Breast epithelium (tissue), 3 donors: ENCODE measurements at regions not wholly inside any gene's neighbourhood (a gene's known extent, or its start where the extent isn't known, plus 50 kb on each side); places are given as distances from the start of the nearest gene placed in this dataset.

Source experiments
- CTCF ChIP-seq, 3 donors: fragments of 450-650 bp; IDR thresholded peaks; one replicate each; pipeline ENCODE4 v1.5.1; 2016 to 2017; ENCODE audit warnings: antibody characterized with exemption in 3 of 3, mild to moderate bottlenecking in 3 of 3, moderate library complexity in 3 of 3
- POLR2A ChIP-seq: fragments of 450-650 bp; IDR thresholded peaks from one replicate; pipeline ENCODE4 v1.6.1; 2016; ENCODE audit warnings: antibody characterized with exemption, mild to moderate bottlenecking, moderate library complexity

- TF ChIP-seq CTCF (IDR thresholded peaks at IDR 0.05) (no peak), POLR2A (no peak)
These were observed 269.1 kb upstream of the EDNRB start for GRCh38 chr13:78187781-78188180.
